Mesothelial cell of epicardium (in vitro differentiated cells): ENCODE measurements at regions not wholly inside any gene's neighbourhood (a gene's known extent, or its start where the extent isn't known, plus 50 kb on each side); places are given as distances from the start of the nearest gene placed in this dataset.

Source experiments
- DNase-seq, 2 experiments: peaks; one replicate each; pipeline ENCODE4 v3.0.0; 2021; ENCODE audit warnings: low spot score in 2 of 2; ENCODE audit not compliant: unreplicated experiment in 2 of 2
- H3K27ac Mint-ChIP-seq: 2 replicates; pipeline ENCODE4 v1.8.0; 2021; ENCODE audit warnings: mixed read lengths
- H3K27me3 Mint-ChIP-seq: 2 replicates; pipeline ENCODE4 v1.8.0; 2021; ENCODE audit warnings: low read depth, mixed read lengths
- H3K36me3 Mint-ChIP-seq: 2 replicates; pipeline ENCODE4 v1.8.0; 2021; ENCODE audit warnings: mixed read lengths
- H3K4me1 Mint-ChIP-seq: 2 replicates; pipeline ENCODE4 v1.8.0; 2021; ENCODE audit warnings: mixed read lengths
- H3K4me3 Mint-ChIP-seq: 2 replicates; pipeline ENCODE4 v1.8.0; 2021; ENCODE audit warnings: mild to moderate bottlenecking, moderate library complexity, mixed read lengths
- H3K9me3 Mint-ChIP-seq: 2 replicates; pipeline ENCODE4 v1.8.0; 2021; ENCODE audit warnings: mixed read lengths
- TF ChIP-seq, protein P1 (sequence below): fragments of 200-600 bp; sonication (generic); IDR thresholded peaks from one replicate; pipeline ENCODE4 v1.5.0; 2021; ENCODE audit warnings: antibody characterized with exemption; ENCODE audit not compliant: unreplicated experiment

DNA sequence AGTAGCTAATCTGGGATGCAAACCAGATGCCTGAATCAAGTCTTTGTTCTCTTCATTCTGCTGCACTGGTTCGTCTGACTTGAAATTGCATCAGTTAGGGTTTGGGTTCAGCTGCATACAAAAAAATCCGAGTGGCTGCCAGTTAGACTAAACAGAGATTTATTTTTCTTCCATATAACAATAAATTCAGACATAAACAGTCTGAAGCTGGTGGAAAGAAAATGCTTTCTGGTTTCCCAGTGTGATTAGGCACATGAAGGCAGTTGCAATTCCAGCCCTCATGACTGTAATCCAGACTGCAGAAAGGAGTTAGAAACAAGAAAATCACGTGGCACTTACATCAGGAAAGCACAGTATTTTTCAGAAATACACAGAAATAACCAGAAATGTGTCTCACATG, 930.7 kb downstream of the MCTP2 start:
- Mint-ChIP-seq H3K27ac (no peak overlapping the region), H3K36me3 (peaks cover 5% of the 10 kb centered on the region), H3K9me3 (peaks cover 14% of the 10 kb centered on the region), H3K4me3 (no peak overlapping the region), H3K27me3 (no peaks in the 10 kb centered on the region), H3K4me1 (peaks cover 18% of the 10 kb centered on the region)
- no peak for DNase-seq
- TF ChIP-seq, protein P1, sequence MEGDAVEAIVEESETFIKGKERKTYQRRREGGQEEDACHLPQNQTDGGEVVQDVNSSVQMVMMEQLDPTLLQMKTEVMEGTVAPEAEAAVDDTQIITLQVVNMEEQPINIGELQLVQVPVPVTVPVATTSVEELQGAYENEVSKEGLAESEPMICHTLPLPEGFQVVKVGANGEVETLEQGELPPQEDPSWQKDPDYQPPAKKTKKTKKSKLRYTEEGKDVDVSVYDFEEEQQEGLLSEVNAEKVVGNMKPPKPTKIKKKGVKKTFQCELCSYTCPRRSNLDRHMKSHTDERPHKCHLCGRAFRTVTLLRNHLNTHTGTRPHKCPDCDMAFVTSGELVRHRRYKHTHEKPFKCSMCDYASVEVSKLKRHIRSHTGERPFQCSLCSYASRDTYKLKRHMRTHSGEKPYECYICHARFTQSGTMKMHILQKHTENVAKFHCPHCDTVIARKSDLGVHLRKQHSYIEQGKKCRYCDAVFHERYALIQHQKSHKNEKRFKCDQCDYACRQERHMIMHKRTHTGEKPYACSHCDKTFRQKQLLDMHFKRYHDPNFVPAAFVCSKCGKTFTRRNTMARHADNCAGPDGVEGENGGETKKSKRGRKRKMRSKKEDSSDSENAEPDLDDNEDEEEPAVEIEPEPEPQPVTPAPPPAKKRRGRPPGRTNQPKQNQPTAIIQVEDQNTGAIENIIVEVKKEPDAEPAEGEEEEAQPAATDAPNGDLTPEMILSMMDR: no peak

DNA sequence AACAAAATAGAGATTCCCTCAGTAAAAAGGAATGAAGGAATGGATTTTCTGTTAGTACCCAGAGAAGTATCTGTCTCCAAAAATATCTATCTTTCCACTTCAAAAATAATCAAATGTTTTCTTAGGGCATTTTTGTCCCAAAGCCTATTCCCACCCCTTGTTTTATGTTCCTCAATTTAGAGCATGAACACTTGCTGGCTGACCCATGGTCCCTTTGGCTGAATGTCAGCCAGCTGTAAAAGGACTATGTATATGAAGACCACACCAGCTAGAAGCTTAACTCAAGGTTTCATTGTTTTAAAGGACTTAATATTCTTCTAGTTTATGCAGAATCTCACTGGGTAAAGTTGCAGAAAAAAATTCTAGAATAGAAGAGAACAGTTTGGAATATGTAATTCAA, 931.2 kb downstream of the MCTP2 start:
- H3K9me3 Mint-ChIP-seq: peaks cover 16% of the 10 kb centered on the region
- H3K27ac Mint-ChIP-seq: no peak overlapping the region
- H3K4me3 Mint-ChIP-seq: no peak overlapping the region
- H3K4me1 Mint-ChIP-seq: peaks cover 21% of the 10 kb centered on the region
- H3K27me3 Mint-ChIP-seq: no peaks in the 10 kb centered on the region
- DNase-seq: no peak
- H3K36me3 Mint-ChIP-seq: peaks cover 8% of the 10 kb centered on the region
- TF ChIP-seq, protein P1: no peak

DNA sequence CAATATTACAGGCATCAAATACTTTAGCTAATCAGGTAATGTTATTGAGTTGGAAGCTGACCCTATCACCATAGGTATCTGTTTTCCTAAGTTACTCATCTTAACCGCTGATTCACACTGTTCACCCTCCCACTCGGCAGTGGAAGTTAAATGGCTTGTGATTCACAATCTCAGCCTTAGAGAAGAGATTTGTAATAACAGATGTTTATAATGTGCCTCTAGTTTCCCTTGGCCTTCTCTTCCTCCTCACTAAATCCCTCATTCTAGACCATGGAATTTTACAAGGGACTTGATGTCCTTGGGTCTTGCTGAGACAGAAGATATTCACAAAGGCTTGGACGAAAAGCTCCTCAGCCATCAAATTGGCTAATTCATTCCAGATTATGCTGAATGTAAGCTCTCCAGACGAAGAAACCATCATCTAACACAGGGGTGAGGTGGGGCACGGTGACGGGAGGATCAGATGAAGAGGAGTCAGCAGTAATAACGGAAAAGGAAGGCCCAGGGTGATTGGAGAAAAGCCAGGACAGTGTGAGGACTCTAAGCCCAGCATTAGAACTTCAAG, 931.7 kb downstream of the MCTP2 start:
- Mint-ChIP-seq H3K4me1 (peaks cover 24% of the 10 kb centered on the region), H3K4me3 (no peak overlapping the region), H3K36me3 (peaks cover 8% of the 10 kb centered on the region), H3K9me3 (peaks cover 16% of the 10 kb centered on the region), H3K27ac (peak overlapping the region; percentile 52), H3K27me3 (no peaks in the 10 kb centered on the region)
- DNase-seq: no peak
- TF ChIP-seq, protein P1: no peak

DNA sequence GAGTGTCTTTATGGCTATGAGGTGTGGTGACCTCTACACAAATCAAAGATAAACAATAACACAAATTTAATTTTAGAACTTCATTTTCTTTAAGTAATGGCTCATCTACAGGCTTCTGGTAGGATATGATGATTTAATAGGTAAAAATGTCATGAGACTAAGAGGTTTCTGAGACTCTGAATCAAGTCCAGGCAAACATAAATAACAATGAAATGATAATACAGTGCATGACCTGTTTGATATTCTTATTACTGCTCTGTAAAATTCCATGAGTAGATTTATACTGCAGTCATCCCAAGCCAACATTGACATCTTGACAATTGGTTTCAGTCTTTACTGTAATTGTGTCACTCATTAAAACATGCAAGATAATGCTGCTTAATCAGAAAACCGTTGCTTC, 936.8 kb downstream of the MCTP2 start:
- Mint-ChIP-seq H3K4me3 (no peak overlapping the region), H3K36me3 (peaks cover 8% of the 10 kb centered on the region), H3K27me3 (no peaks in the 10 kb centered on the region), H3K9me3 (peaks cover 12% of the 10 kb centered on the region), H3K4me1 (peaks cover 59% of the 10 kb centered on the region), H3K27ac (peak overlapping the region; percentile 72)
- TF ChIP-seq, protein P1: no peak
- DNase-seq: no peak

DNA sequence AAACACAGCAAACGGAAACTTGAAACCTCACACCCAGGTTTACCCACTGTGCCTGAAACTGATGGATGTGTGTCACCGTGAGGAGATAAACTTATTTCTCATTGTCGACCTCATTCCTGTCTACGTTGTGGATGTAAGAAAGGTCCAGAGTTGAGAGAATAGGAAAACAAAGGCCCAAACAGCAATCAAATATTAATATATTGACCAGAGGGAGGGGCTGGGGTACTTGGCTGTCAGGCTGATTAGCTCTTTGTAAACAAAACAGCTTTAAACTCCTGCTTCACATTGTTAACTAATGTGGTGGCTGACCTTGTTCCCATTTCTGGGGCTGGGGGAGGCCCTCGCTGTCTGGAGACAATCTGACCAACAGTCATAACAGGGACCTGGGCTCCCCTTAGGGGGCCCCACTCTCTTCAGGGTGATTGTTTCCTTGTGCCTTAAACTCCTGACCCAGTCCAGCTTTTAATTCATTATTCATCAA, 937.6 kb downstream of the MCTP2 start:
- Mint-ChIP-seq H3K27ac (peak overlapping the region; percentile 76), H3K27me3 (no peaks in the 10 kb centered on the region), H3K36me3 (peaks cover 8% of the 10 kb centered on the region), H3K4me1 (peaks cover 62% of the 10 kb centered on the region), H3K4me3 (no peak overlapping the region), H3K9me3 (peaks cover 12% of the 10 kb centered on the region)
- TF ChIP-seq, protein P1: no peak
- DNase-seq: no peak
